Nephron (organoid): ENCODE measurements at regions not wholly inside any gene's neighbourhood (a gene's known extent, or its start where the extent isn't known, plus 50 kb on each side); places are given as distances from the start of the nearest gene placed in this dataset.

Experiments
- H3K27ac Mint-ChIP-seq, 3 experiments: 2 replicates each; pipeline ENCODE4 v1.8.0; 2020; ENCODE audit warnings: mixed read lengths in 3 of 3, mild to moderate bottlenecking in 2 of 3, moderate library complexity in 1 of 3
- H3K27me3 Mint-ChIP-seq: 2 replicates; pipeline ENCODE4 v1.8.0; 2021; ENCODE audit warnings: low read depth, mild to moderate bottlenecking, moderate library complexity, mixed read lengths
- H3K36me3 Mint-ChIP-seq: 2 replicates; pipeline ENCODE4 v1.8.0; 2020; ENCODE audit warnings: low read depth, mixed read lengths
- H3K4me1 Mint-ChIP-seq: 2 replicates; pipeline ENCODE4 v1.8.0; 2020; ENCODE audit warnings: mixed read lengths
- H3K4me3 Mint-ChIP-seq, 3 experiments: 2 replicates each; pipeline ENCODE4 v1.8.0; 2020; ENCODE audit warnings: mild to moderate bottlenecking in 3 of 3, mixed read lengths in 3 of 3, moderate library complexity in 2 of 3
- H3K9me3 Mint-ChIP-seq: 2 replicates; pipeline ENCODE4 v1.8.0; 2020; ENCODE audit warnings: mixed read lengths
- CTCF ChIP-seq, 3 experiments: fragments of 200-600 bp; sonication (generic); IDR thresholded peaks; one replicate each; pipeline ENCODE4 v1.5.0; 2021; ENCODE audit warnings: antibody characterized with exemption in 3 of 3; ENCODE audit not compliant: unreplicated experiment in 3 of 3

GRCh38 chr12:88251798-88252197, 109.7 kb downstream of the TMTC3 start:
- no peaks in the 10 kb centered on the region for H3K27me3 Mint-ChIP-seq
- H3K36me3 Mint-ChIP-seq: no peaks in the 10 kb centered on the region
- no peak overlapping the region for H3K4me3 Mint-ChIP-seq
- H3K9me3 Mint-ChIP-seq: no peaks in the 10 kb centered on the region
- peaks cover 6% of the 10 kb centered on the region for H3K4me1 Mint-ChIP-seq
- H3K27ac Mint-ChIP-seq: no peak overlapping the region
- no peak for TF ChIP-seq CTCF (IDR thresholded peaks at IDR 0.05; ENCODE audit: unreplicated experiment in 3 of 3)

- H3K4me3 Mint-ChIP-seq: no peak overlapping the region
- peaks cover 6% of the 10 kb centered on the region for H3K4me1 Mint-ChIP-seq
- H3K9me3 Mint-ChIP-seq: no peaks in the 10 kb centered on the region
- no peaks in the 10 kb centered on the region for H3K27me3 Mint-ChIP-seq
- no peak overlapping the region for H3K27ac Mint-ChIP-seq
- no peaks in the 10 kb centered on the region for H3K36me3 Mint-ChIP-seq
- TF ChIP-seq CTCF (IDR thresholded peaks at IDR 0.05; ENCODE audit: unreplicated experiment in 3 of 3): no peak
Measured at GRCh38 chr12:88253371-88253978, 111.4 kb downstream of the TMTC3 start.

GRCh38 chr12:88255224-88255623, 113.1 kb downstream of the TMTC3 start:
- H3K4me1 Mint-ChIP-seq: peaks cover 6% of the 10 kb centered on the region
- H3K4me3 Mint-ChIP-seq: no peak overlapping the region
- no peaks in the 10 kb centered on the region for H3K36me3 Mint-ChIP-seq
- no peak for TF ChIP-seq CTCF (IDR thresholded peaks at IDR 0.05; ENCODE audit: unreplicated experiment in 3 of 3)
- H3K27me3 Mint-ChIP-seq: no peaks in the 10 kb centered on the region
- H3K9me3 Mint-ChIP-seq: no peaks in the 10 kb centered on the region
- no peak overlapping the region for H3K27ac Mint-ChIP-seq

- H3K27ac Mint-ChIP-seq: no peak overlapping the region
- no peaks in the 10 kb centered on the region for H3K9me3 Mint-ChIP-seq
- no peak overlapping the region for H3K4me3 Mint-ChIP-seq
- peaks cover 6% of the 10 kb centered on the region for H3K4me1 Mint-ChIP-seq
- no peaks in the 10 kb centered on the region for H3K36me3 Mint-ChIP-seq
- no peaks in the 10 kb centered on the region for H3K27me3 Mint-ChIP-seq
- TF ChIP-seq CTCF (IDR thresholded peaks at IDR 0.05; ENCODE audit: unreplicated experiment in 3 of 3): no peak
Measured at GRCh38 chr12:88255847-88256246, 113.7 kb downstream of the TMTC3 start.

- H3K36me3 Mint-ChIP-seq: no peaks in the 10 kb centered on the region
- no peaks in the 10 kb centered on the region for H3K9me3 Mint-ChIP-seq
- no peak for TF ChIP-seq CTCF (IDR thresholded peaks at IDR 0.05; ENCODE audit: unreplicated experiment in 3 of 3)
- peaks cover 1% of the 10 kb centered on the region for H3K4me1 Mint-ChIP-seq
- no peak overlapping the region for H3K4me3 Mint-ChIP-seq
- H3K27ac Mint-ChIP-seq: no peak overlapping the region
- H3K27me3 Mint-ChIP-seq: no peaks in the 10 kb centered on the region
Measured at GRCh38 chr12:88258396-88258795, 116.3 kb downstream of the TMTC3 start.

GRCh38 chr12:88266806-88267360, 124.8 kb downstream of the TMTC3 start:
- H3K9me3 Mint-ChIP-seq: no peaks in the 10 kb centered on the region
- TF ChIP-seq CTCF (IDR thresholded peaks at IDR 0.05; ENCODE audit: unreplicated experiment in 3 of 3): no peak
- H3K27ac Mint-ChIP-seq: no peak overlapping the region
- no peaks in the 10 kb centered on the region for H3K27me3 Mint-ChIP-seq
- H3K36me3 Mint-ChIP-seq: no peaks in the 10 kb centered on the region
- H3K4me3 Mint-ChIP-seq: no peak overlapping the region
- no peaks in the 10 kb centered on the region for H3K4me1 Mint-ChIP-seq
